ENCODE measurements at regions not wholly inside any gene's neighbourhood (a gene's known extent, or its start where the extent isn't known, plus 50 kb on each side); places are given as distances from the start of the nearest gene placed in this dataset.

DNA sequence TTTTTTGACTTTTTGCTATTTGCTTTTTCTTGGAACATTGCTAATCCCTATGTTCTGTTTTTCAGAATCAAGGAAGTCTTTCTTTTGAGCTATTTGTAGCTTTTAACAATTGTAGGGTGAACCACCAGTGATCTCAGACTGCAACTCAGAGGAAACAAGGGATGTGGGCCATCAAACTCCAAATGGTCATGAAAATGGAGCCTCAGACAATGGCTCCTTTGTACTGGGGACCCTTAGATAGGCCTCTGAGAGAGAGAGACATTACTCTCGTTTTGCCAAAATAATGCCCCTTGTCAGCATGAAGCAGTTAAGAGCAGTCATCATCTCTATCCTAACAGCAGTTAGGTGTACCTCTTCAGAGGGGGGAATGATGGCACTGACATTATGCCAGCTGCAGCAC is 56.4 kb upstream of the GJB6 start:
- H3K27ac ChIP-seq = no peak overlapping the region
- no peak for ATAC-seq
- H3K36me3 ChIP-seq = no peaks in the 10 kb centered on the region
- no peaks in the 10 kb centered on the region for H3K4me1 ChIP-seq
- no peak for TF ChIP-seq EP300 (IDR thresholded peaks at IDR 0.05)
- TF ChIP-seq POLR2AphosphoS5 (IDR thresholded peaks at IDR 0.05) = no peak
- TF ChIP-seq, protein P1, sequence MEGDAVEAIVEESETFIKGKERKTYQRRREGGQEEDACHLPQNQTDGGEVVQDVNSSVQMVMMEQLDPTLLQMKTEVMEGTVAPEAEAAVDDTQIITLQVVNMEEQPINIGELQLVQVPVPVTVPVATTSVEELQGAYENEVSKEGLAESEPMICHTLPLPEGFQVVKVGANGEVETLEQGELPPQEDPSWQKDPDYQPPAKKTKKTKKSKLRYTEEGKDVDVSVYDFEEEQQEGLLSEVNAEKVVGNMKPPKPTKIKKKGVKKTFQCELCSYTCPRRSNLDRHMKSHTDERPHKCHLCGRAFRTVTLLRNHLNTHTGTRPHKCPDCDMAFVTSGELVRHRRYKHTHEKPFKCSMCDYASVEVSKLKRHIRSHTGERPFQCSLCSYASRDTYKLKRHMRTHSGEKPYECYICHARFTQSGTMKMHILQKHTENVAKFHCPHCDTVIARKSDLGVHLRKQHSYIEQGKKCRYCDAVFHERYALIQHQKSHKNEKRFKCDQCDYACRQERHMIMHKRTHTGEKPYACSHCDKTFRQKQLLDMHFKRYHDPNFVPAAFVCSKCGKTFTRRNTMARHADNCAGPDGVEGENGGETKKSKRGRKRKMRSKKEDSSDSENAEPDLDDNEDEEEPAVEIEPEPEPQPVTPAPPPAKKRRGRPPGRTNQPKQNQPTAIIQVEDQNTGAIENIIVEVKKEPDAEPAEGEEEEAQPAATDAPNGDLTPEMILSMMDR (IDR thresholded peaks at IDR 0.05) = no peak
- TF ChIP-seq POLR2A (IDR thresholded peaks at IDR 0.05) = no peak
- H3K4me3 ChIP-seq = no peak overlapping the region
- peaks cover 0 to 35% (median 0%) of the 10 kb centered on the region in 3 donors for H3K9me3 ChIP-seq
- no peaks in the 10 kb centered on the region for H3K27me3 ChIP-seq
- 29 to 63% methylated on average over 1 of the region's 1 CpG for WGBS, 2 donors (ENCODE audit: low coverage in 1 of 2)

DNA sequence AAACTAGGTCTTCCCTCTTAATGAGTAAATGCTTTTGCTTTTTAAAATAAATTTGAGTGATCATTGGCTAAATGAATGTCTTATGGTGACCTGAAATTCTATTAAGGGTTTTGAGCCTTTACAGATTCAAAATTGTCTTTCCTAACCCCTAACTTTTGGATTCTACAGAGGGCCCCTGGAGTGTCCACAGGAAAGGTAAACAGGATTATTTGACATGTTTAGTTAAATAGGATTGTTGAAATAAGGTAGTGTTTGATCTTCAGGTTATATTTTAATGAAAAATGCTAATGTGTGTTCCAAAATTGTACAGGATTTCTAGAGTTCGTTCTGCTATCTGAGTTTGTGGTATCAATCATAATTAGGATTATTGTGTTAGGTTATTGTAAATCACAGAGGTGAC is 55.9 kb upstream of the GJB6 start:
- Histone ChIP-seq H3K4me1 (no peaks in the 10 kb centered on the region), H3K9me3 (peaks cover 0 to 41% (median 0%) of the 10 kb centered on the region in 3 donors), H3K27ac (no peak overlapping the region), H3K4me3 (no peak overlapping the region), H3K27me3 (no peaks in the 10 kb centered on the region), H3K36me3 (no peaks in the 10 kb centered on the region)
- no peak for ATAC-seq
- WGBS, 2 donors (ENCODE audit: low coverage in 1 of 2) = 25 to 53% methylated on average over 1 of the region's 1 CpG
- no peak for TF ChIP-seq EP300 (IDR thresholded peaks at IDR 0.05)
- TF ChIP-seq POLR2A (IDR thresholded peaks at IDR 0.05) = no peak
- no peak for TF ChIP-seq POLR2AphosphoS5 (IDR thresholded peaks at IDR 0.05)
- TF ChIP-seq, protein P1 (IDR thresholded peaks at IDR 0.05) = no peak

DNA sequence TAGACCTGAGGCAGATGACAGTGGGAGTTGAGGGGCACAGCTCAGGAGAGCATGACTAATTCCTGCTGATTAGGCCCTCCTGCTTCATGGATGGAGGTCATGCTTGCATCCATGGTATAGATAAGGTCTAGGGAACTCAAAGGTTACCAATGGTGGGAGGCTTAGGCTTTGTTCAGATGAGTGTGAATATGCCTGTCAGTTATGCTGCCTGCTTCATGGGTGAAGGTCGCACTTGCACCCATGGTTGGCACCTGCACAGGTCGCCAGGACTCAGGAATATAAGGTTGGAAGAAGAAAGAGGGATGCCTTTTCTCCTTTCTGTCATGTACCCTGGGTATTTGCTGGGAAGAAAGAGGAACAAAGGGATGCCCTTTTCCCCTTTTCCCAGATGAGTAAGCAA is 53.4 kb upstream of the GJB6 start:
- no peak for ATAC-seq
- H3K9me3 ChIP-seq = peaks cover 0 to 55% (median 2%) of the 10 kb centered on the region in 3 donors
- TF ChIP-seq EP300 (IDR thresholded peaks at IDR 0.05) (no peak), POLR2AphosphoS5 (IDR thresholded peaks at IDR 0.05) (no peak), POLR2A (IDR thresholded peaks at IDR 0.05) (no peak)
- TF ChIP-seq, protein P1 (IDR thresholded peaks at IDR 0.05) = no peak

More for the DNA sequence above, 53.4 kb upstream of the GJB6 start:
- no peaks in the 10 kb centered on the region for H3K36me3 ChIP-seq
- no peaks in the 10 kb centered on the region for H3K27me3 ChIP-seq
- H3K4me3 ChIP-seq = no peak overlapping the region
- 84 to 100% methylated on average over 2 of the region's 2 CpGs for WGBS, 2 donors (ENCODE audit: low coverage in 1 of 2)
- no peak overlapping the region for H3K27ac ChIP-seq
- no peaks in the 10 kb centered on the region for H3K4me1 ChIP-seq
